ENCODE measurements at regions not wholly inside any gene's neighbourhood (a gene's known extent, or its start where the extent isn't known, plus 50 kb on each side); places are given as distances from the start of the nearest gene placed in this dataset.
"Not testable (repeated sequence)": the region's sequence is repeated elsewhere in the genome, so short reads cannot be mapped to it uniquely, and the experiment has no call there.

DNA sequence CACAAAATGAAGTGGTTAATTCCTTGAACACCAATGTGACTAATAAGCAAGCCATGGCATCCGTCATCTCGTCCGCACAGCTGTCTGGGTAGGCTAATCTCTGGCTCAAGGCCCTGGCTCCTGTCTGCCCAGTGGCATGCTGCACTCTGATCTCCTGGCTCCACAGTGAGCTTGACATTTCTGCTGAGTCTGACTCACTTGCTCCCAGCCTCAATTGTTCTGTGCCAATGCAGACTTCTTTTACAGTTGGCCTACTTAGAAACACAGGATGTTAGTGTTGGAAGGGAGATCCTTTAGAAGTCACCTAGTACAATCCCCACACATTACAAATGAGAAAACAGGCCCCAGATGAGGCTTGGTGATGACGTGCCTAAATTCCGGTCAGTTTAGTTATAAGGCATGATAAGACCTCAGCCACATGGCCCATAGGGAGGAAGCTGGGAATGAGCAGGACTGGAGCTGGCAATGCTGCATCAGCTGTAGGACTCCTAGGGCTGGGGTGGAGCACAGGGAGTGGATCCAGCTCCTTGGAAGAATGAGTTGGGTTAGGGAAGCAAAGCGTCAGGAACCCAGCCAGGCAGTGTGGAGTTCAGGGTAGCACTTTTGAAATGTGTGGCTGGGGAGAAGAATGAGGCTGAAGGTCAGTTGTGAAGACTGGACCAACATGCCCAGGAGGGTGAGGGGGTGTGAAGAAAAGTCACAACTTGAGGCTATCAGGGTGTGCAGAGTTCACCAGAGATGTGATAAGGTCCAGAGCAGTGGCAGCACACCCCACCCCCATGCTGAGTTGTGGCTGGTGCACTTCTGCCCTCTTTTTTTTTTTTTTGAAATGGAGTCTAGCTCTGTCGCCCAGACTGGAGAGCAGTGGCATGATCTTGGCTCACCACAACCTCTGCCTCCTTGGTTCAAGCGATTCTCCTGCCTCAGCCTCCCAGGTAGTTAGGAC, 70.2 kb upstream of the EED start:
- CTCF ChIA-PET, result interaction anchor here (0.7 to 2.9 kb wide), 7 partner anchors 11 to 105 kb away, joined by 3 to 17 read pairs (median 5); partner anchors contain the start of gene PICALM
- POLR2A ChIA-PET, result interaction anchor here (0.6 to 2.0 kb wide), 13 partner anchors 10 to 456 kb away, joined by 3 to 37 read pairs (median 6); partner anchors contain the start of gene PICALM
- no peak for TF ChIP-seq CTCF (IDR thresholded peaks at IDR 0.05; ENCODE audit: insufficient read depth, low read length, missing control alignments)
- peak; percentile 98 for DNase-seq (ENCODE audit: low read depth, low spot score)
- H3K4me3 ChIP-seq (ENCODE audit: low read depth, low read length), result no peak overlapping the region

- ChIA-PET CTCF (interaction anchor here (1.0 to 1.1 kb wide), 3 partner anchors 8 to 31 kb away, joined by 3 read pairs; no protein-coding TSS in a partner anchor), POLR2A (interaction anchor here (0.6 to 2.0 kb wide), 3 partner anchors 11 to 104 kb away, joined by 3 to 11 read pairs (median 4); partner anchors contain the start of gene PICALM)
- no peak for DNase-seq (ENCODE audit: low read depth, low spot score)
- H3K4me3 ChIP-seq (ENCODE audit: low read depth, low read length), result no peak overlapping the region
- TF ChIP-seq CTCF (IDR thresholded peaks at IDR 0.05; ENCODE audit: insufficient read depth, low read length, missing control alignments), result no peak
Measured at GRCh38 chr11:86172894-86173293, 71.7 kb upstream of the EED start.

DNA sequence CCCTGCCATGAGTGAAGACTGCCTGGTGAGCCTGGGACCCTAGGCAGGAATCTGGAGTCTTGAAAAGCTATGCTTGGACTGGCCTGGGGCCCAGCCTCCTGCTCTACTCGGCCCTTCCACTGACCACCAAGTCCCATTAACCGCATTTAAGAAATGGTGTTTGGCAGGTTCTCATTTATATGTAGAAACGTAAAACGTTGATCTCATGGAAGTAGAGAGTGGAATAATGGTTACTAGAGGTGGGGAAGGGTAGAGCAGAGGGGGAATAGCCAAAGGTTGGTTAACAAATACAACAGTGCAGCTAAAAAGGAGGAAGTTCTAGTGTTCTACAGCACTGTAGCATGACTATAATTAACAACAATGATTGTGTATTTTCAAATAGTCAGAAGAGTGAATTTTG, 72.9 kb upstream of the EED start:
- POLR2A ChIA-PET, result no interaction called here
- CTCF ChIA-PET, result interaction anchor here (1.0 kb wide), 1 partner anchor 9 kb away, joined by 3 read pairs; no protein-coding TSS in a partner anchor
- H3K4me3 ChIP-seq (ENCODE audit: low read depth, low read length), result no peak overlapping the region
- no peak for TF ChIP-seq CTCF (IDR thresholded peaks at IDR 0.05; ENCODE audit: insufficient read depth, low read length, missing control alignments)
- no peak for DNase-seq (ENCODE audit: low read depth, low spot score)

- no peak for DNase-seq (ENCODE audit: low read depth, low spot score)
- POLR2A ChIA-PET, result no interaction called here
- no peak overlapping the region for H3K4me3 ChIP-seq (ENCODE audit: low read depth, low read length)
- CTCF ChIA-PET, result interaction anchor here (0.9 to 1.1 kb wide), 2 partner anchors 9 to 26 kb away, joined by 3 to 5 read pairs; no protein-coding TSS in a partner anchor
- TF ChIP-seq CTCF (IDR thresholded peaks at IDR 0.05; ENCODE audit: insufficient read depth, low read length, missing control alignments), result no peak
Measured at GRCh38 chr11:86167499-86168164, 76.9 kb upstream of the EED start.

- H3K4me3 ChIP-seq (ENCODE audit: low read depth, low read length); DNase-seq (ENCODE audit: low read depth, low spot score): not testable (repeated sequence)
- ChIA-PET POLR2A (interaction anchor here (0.7 kb wide), 1 partner anchor 338 kb away, joined by 4 read pairs; no protein-coding TSS in a partner anchor), CTCF (interaction anchor here (1.1 to 1.6 kb wide), 2 partner anchors 10 to 18 kb away, joined by 3 read pairs; no protein-coding TSS in a partner anchor)
Measured at GRCh38 chr11:86166287-86166686, 78.3 kb upstream of the EED start.

GRCh38 chr11:86164106-86164505, 80.4 kb upstream of the EED start:
- H3K4me3 ChIP-seq (ENCODE audit: low read depth, low read length), result no peak overlapping the region
- TF ChIP-seq CTCF (IDR thresholded peaks at IDR 0.05; ENCODE audit: insufficient read depth, low read length, missing control alignments), result no peak
- DNase-seq (ENCODE audit: low read depth, low spot score), result no peak
- CTCF ChIA-PET, result interaction anchor here (0.9 to 1.9 kb wide), 7 partner anchors 9 to 144 kb away, joined by 3 to 7 read pairs (median 3); no protein-coding TSS in a partner anchor
- POLR2A ChIA-PET, result interaction anchor here (1.8 kb wide), 1 partner anchor 10 kb away, joined by 6 read pairs; no protein-coding TSS in a partner anchor

GRCh38 chr11:86163221-86163876, 81.2 kb upstream of the EED start:
- POLR2A ChIA-PET, result interaction anchor here (1.8 kb wide), 1 partner anchor 11 kb away, joined by 6 read pairs; no protein-coding TSS in a partner anchor
- CTCF ChIA-PET, result interaction anchor here (0.9 to 1.9 kb wide), 8 partner anchors 8 to 143 kb away, joined by 3 to 7 read pairs (median 3); no protein-coding TSS in a partner anchor

More at GRCh38 chr11:86163221-86163876, 81.2 kb upstream of the EED start:
- not testable (repeated sequence) for H3K4me3 ChIP-seq (ENCODE audit: low read depth, low read length)
- peak; percentile 61 for DNase-seq (ENCODE audit: low read depth, low spot score)

All from AG04449 (cell line).